ENCODE measurements at regions not wholly inside any gene's neighbourhood (a gene's known extent, or its start where the extent isn't known, plus 50 kb on each side); places are given as distances from the start of the nearest gene placed in this dataset.

DNA sequence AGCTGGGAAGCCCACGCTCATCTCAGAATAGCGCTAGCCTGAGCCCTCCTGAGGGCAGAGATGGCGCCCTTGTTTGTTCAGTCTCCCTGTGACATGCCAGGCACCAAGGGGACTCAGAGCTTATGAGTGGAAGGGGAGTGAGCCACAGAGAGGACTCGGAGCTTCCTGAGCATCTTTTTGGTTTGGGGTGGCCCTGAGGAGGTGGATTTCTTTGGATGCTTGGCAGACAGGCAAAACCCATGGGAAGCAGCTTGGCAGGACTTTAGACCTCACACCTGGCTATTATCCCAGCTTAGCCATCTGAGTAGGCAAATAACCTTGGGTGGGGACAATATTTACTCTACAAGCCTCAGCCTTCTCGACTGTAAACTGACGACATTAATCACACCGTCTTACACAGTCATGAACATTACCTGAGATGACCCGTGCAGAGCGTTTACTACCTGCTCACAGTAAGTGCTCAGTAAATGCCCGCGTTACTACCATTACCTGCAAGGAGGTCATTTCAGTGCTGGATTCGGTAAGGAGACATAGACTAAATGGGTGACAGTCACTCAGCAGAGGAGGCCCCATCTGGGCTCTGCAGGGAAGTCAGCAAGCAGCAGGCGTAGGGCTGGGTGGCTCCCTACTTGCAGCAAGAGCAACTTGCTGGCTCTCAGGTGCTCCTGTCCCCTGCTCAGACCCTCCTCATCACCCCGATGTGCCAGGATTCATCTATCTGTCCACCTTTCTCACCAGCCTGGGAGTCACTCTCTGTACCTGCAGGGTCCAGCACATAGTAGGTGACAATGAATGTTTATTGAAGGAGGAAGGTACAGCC, 54.9 kb downstream of the KLHDC7A start:
- DNase-seq, result no peak

DNA sequence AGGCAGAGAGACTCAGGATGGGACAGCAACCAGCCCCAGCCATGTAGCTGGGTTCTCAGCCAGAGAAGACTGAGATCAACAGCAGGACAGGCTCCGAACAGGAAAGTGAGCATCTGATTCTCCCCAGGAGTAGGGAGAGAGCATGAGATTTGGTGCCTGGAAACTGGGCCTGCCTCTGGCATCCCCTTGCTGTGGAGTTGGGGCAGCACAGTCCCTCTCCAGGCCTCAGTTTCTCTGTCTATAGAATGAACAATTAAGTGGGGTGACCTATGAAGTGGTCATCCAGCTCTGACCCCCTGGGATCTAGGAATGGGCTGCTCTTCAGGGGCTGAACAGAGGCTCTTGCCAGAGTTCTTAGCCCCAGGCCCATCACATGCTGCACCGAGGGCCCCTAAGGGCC, 55.6 kb downstream of the KLHDC7A start:
- no peak for DNase-seq

DNA sequence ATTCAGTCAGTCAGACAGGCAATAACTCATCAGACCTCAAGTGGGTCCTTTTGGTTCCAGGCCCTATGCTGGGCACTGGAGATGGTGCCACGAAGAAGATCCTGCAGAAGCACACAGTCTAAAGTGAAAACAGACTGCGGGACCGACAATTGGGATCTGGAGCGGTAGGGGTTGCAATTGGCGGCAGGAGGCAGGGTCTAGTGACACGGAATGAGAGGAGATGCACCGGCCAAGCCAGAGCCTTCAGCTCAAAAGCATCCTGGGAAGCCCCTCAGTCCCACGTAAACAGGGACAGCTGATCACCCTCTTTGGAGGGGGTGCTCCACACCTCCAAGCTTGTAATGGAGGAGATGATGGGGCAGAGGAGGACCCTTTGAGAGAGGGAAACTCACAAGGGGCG, 56.2 kb downstream of the KLHDC7A start:
- no peak for DNase-seq

DNA sequence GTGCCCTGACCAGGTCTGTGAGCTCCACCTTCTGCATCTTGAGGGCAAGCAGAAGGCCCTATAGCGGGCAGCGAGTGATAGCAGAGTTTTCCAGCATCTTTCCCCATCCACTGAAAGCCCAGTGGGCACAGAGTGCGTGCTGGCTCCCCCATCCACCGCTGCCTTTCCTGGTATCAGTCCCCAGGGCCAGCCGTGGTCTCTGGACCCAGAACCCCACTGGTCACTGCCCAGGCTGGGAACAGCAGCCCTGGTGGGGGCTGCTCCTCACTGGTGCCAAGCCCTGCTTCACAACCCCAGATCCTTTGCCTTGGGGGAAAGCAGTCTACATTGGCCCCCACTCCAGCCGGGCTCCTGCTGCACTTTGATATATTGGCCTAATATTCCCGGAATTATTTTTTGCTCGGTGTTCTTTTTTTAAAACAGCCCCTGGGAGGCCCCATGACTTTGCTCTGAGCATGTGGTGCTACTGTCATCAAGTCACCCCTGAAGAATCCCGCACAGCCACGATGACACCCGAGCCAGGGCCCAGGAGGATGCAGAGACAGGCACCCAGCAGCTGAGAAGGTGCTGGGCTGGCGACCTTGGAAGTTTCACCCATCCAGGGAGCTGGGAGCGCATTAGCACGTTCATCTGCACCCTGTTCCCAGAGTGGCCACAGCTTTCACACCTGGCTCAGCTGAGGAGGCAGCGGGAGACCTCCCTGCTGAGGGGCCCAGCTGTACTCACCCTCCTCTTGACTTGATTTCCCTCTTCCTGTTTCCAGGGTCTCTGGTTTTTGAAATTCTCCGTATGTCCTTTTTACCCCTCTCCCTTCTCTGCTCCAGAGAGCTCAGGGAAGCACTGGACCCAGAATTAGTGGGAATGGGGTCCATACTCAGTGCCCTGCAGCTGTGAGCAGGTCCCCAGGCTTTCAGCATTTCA, 56.9 kb downstream of the KLHDC7A start:
- DNase-seq, result no peak

DNA sequence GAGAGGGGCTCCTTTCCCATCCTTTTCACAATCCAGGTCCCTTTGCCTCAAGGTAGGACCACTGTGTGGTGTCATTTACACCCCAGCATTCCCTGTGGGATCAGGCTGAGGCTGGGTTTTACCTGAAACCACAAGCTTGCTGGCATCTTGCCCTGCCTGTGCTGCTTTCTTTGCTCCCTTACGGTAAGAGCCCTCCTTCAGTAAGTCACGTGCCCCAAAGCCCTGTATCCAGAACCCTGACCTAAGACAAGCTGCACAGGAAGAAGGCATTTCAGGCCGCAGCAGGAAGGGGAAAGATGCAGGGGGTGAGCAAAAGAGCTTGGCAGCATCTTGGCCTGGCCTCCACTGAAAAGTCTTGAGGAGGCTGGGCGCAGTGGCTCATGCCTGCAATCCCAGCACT, 58.4 kb downstream of the KLHDC7A start:
- no peak for DNase-seq

DNA sequence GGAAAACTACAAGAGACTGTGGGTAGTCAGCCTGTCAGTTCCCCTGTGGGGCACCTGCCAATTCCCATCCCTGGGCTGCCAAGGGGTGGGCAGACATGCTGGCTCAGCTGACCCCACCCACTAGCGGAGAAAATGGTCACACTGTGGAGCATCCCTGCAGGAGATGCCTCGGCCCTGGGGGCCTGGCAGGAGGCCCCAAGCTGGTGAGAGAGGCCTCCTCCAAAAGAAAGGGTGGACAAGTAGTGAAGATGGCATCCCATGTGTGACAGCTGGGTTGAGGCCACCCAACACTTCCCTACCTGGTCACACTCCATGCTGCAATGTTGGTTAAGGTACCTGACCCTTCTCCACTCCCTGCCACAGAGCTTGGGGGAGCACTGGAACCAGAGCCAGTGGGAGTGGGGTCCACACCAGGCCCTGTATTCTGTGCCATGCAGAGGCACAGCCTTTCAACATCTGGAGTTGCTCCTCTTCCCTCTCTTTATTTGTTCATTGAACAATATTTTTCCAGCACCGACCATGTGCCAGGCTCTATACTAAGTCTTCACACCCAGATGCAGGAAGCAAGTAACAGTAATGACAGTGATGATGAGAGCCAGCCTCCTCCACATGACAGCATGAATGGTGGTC, 59.5 kb downstream of the KLHDC7A start:
- no peak for DNase-seq

DNA sequence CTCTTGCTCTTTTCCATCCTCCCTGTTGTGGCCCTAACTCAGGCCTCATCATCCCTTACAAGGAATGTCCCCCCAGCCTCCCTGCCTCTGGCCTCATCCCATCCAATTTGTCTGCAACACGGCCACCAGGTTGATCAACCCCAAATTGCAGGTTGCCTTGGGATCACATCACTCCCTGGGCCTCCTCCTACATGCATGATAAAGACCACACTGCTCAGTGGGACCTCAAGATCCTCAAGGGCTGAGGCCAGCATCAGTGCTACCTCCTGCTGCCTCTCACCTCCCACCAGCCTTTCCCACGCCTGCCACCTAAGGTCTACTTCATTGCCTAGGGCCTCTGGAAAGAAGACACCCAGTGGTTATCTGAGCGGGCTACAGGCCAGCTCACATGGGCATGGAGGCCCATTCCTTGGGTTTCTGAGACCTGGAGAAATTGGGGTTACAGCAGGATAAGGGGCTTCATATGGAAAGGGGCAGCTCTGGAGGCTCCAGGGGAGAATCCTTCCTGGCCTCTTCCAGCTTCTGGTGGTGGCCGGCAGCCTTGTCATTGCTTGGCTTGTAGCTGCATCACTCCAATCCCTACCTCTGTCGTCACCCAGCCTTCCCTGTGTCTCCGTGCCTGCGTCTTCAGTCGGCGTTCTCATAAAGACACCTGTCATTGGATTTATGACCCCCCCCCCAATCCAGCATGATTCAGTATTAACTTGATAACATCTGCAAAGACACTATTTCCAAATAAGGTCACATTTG, 60.5 kb downstream of the KLHDC7A start:
- DNase-seq, result no peak

DNA sequence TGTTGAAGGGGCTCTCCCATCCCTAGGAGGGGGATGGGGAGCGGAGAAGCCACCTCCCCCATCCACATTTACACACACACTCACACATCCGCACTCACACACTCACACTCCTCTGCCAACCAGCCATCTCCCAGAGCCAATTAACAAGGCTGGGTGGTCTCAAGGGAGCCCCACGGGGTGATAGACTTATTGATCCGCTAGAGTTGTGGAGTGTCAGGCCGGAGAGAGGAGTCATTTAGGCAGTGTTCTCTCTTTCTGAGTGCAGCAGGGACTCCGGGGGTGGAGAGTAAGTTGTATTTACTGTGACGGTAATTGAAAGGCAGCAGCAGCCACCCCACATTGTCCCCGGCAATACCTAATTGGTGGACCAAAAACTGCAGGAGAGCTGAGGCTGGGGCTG, 61.6 kb downstream of the KLHDC7A start:
- DNase-seq, result no peak

DNA sequence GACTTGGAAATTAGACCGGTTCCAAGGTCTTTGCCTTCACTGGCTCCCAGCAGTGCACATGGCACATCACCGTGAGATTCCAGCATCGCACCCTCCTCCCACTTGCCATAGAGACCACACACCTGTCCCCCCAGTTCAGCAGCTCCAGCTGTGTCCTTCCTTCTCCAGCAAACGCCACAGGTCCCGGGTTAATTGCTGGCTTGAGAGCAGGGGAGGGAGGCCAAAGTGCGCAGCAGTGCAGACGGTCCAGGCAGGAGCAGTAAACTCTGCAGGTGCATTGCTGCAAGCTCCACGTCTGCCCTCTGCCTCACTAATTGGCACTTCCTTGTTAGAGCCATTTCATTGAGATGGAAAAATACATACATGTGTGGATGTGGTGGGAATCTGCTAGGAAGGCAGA, 65.3 kb downstream of the KLHDC7A start:
- no peak for DNase-seq

DNA sequence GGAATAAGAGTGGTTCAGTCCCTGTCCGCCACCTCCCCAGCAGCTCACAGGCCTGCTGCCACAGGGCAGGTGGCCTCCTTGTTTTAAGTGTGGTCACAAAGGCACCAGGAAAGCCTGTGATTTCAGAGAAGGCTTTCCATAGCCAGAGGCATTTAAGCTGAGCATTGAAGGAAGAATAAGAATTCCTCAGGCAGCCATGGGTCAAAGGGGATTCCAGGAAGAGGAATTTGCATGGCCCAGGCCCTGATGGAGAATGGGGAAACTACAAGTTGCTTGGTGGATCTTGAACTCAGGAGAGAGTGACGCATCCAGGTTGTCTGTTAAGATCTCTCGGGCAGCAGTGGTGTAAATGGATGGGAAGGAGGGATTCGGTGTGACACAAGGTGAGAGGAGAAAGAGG, 66.7 kb downstream of the KLHDC7A start:
- no peak for DNase-seq

DNA sequence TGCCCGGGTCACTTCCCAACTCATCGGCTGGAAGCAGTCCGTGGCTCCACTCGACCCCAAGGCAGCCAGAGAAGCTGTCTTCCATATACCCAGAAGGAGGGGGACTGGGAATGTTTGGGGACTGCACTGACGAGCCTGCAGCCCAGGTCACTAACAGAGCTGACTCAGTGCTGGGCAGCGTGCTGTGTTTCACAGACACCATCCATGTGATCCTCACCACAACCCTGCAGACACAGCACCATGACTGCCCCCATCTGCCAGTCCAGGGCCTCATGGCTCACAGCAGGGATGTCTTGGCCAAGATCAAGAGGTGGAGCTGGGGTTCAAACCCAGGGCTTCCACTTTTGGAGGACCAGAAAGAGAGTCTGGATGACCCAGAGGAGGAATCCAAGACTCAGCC, 67.9 kb downstream of the KLHDC7A start:
- no peak for DNase-seq

DNA sequence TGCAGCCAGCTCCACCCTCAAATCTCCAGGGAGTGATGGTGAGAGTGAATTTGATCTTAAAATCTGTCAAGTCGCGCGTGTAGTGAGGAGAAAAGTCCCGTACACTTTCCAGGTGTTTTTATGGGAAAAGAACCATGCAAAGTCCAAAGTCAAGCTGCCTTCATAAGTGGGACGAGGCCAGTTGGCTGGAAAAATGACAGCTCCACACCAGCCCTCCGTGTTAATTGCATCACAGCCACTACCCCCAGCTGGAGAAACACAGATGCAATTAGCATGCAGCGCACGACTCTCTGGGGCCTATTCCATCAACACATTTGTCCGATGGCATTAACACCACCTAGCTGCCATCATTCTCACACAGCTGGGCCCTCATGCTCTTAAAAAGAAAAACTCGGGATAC, 68.4 kb downstream of the KLHDC7A start:
- DNase-seq, result no peak

DNA sequence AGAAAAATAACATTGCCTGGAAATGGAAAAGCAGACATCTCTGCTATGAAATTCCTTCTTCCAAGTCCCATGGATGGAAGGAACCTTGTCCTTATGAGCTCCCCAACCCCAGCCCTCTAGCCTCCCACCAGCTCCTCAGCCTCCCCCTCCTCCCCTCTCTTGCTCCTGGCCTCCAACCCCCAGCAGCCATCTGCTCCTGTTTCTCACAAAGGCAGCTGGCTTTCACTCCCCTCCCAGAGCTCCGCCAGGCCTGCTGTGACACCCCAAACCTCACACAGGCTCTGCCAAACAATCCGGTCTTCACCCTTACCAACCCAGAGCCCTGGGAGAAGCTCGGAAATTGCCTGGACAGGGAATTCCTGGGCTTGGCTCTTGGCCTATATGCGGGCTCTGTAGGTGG, 69.2 kb downstream of the KLHDC7A start:
- no peak for DNase-seq

DNA sequence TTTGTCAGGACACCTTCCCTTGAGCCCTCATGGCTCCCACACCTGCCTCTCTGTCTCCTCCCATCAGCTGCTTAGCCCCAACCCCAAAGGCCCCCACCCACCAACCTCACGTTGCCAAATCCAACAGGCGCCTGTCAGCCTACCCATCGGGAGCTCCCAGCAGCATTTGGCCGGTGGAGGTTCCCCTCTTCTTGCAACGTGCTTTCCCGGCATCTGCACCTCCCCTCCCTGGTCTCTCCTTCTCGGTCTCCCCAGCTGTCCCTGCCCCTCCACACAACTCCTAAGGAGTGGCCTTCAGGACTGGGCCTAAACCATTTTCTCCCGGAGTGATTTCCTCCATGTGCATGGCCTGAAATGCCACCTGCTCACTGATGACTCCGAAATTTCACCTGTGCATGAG, 71.9 kb downstream of the KLHDC7A start:
- no peak for DNase-seq

DNA sequence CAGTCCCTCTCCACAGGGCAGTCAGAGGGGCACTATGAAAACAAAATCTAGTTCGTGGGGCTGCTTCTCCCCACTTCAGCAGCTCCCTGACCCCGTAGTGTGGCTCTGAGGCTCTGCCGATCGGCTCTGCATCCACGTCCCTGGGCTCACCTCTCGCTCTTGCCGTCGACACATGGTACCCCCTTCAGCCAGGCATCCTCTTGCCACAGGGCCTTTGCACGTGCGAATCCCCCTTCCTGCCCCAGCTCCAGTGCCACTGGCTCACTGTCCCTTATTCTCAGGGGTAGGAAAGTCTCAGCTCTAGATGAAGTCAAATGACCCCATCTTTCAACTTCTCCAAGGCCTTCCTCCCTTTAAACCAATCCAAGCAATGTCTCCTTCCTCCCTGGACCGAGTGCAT, 72.7 kb downstream of the KLHDC7A start:
- DNase-seq, result no peak

DNA sequence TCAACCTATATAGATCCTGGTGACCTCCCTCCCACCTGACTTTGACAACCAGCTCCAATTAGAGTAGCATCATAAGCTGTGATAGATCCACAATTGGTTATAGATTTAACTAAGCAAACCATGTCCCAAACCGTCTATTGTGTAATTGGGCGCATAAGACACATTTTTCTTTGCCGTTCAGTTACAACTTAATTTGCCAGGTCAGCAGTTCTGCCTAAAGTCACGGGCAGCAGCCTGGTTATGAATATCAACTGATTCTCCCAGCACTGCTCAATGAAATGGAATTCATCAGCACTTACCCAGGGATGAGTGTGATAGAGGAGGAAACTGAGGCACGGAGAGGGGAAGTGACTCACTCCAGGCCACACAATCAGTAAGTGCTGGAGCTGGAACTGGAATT, 73.4 kb downstream of the KLHDC7A start:
- DNase-seq, result no peak

DNA sequence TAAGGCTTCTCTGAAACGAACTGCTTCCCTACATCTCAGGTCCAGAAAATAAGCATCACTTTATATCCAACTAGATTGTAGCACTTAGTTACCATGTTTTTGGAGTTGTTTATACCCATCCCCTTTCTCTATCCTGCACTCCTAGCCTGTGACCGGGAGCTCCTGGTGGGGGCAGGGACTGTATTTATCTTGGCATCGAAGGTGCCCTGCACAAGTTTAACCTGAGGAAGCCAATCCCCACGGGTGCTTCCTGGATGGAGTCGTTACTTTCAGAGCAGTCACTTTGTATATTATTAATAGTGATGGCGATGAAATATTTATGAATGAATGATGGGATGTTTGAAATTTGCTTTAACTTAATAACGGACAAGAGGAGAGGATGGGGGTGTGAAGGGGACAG, 73.9 kb downstream of the KLHDC7A start:
- no peak for DNase-seq

DNA sequence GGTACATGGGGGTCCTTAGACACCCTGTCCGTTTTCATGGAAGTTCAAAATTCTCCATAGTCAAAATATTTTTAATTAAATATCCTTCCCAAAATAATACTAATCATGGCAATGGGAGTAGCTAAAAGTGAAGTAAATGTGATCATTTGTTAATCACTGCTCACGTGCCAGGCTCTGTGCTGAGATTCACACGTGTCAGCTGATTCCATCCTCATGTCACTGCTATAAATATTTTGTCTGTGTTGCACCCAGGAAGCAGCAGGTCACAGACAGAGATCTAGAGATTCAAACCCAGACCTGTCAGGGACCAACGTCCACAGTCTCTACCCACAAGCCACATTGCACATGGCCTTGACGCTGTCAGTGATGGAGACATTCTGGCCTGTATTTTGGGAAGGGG, 74.3 kb downstream of the KLHDC7A start:
- DNase-seq, result no peak

DNA sequence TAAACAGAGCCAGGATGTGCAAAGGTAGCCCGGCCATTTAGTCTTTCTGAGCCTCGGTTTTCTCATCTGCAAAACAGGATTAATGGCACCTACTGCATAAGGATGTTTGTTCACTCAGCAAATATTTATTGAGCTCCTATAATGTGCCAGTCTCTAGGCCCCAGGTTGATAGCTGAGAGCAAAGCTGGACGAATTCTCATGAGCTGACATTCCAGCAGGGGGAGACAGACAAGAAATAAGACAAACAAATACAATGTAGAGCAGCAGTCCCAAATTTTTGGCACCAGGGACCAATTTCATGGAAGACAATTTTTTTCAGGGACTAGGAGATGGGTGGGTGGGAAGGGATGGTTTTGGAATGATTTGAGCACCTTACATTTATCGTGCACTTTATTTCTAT, 74.3 kb upstream of the PAX7 start:
- DNase-seq, result peak; percentile 21

DNA sequence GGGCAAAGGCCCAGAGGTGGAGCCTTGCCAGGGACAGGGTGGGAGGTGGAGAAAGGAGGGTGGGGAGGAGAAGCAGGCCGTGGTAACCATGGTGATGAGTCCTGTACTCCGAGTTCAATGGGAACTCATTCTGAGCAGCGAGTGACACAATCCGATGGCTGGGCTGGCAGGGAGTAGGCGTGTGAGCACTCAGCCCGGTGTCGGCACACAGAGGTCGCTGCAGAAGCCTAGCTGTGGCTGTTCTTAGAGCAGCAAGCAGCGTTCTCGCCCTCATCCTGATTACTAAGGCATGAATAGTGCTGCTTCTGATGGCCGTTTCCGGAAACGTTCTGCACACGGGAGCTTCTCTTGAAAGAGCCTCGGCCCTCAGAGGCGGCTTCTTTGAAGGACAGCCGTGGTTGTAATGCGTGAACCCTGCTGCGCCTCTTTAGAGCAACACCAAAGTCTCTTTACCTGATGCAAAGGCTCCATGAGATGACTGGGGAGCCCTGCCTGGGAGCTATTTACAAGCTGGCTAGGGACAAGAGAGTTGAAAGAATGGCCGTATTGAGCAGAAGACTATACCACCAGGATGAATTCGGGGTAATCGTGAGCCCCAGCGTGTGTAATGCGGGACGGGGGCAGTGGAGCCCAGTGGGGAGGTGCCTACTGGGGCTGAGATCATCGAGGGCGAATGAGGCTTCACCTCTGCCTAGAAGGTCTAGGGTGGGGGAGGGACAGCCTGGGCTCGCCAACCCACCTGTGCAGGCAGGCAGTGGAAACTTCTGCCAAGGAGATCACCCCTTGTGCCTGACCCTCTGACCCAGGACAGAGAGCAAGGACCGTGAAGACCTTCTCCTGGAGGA, 72.8 kb upstream of the PAX7 start:
- DNase-seq, result no peak

DNA sequence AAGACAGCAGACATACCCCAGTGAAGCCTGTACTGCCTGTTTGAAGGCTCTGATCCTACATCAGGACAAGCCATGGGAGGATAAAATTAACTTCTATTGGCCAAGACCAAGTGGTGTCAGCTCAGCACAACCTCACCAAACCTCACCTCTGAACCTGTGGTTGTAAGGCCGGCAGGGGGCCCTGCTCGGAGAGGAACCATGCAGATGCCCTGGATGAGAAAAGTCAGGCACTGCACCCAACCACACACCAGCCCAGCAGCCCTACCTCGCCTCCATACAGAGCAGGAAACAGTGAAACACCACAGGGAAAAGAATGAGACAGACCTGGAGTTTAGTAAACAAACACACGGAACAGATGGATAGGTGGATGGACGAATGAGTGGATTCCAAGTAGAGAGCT, 70.0 kb upstream of the PAX7 start:
- DNase-seq, result no peak

DNA sequence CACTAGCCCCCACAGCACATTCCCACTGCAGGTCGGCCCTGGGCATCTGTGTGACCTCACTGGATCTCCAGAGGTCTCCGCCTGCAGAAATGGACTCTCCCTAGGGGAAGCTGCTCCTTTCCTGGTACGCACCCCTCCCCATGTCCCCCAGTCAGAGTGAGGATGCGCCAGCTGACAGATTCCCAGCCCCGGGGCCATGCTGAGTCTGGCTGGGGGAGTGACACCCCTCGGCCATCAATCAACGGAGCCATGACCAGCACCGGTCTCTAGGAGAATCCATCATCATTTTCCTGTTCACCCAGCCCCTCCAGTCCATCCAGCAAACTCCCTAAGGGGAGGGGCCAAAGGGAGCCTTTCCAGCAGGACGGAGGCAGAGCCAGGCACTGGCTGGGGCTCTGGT, 68.7 kb upstream of the PAX7 start:
- DNase-seq, result no peak
